SIG-M5 treated with dmso at 0.1 percent for 504 hours (cell line): ENCODE measurements at regions not wholly inside any gene's neighbourhood (a gene's known extent, or its start where the extent isn't known, plus 50 kb on each side); places are given as distances from the start of the nearest gene placed in this dataset.
"Not testable (repeated sequence)": the region's sequence is repeated elsewhere in the genome, so short reads cannot be mapped to it uniquely, and the experiment has no call there.

ENCODE experiments used
- DNase-seq: peaks from one replicate; lab custom pipeline; 2025; ENCODE audit not compliant: unreplicated experiment; lab: John Stamatoyannopoulos, UW

- DNase-seq = no peak
Observed at GRCh38 chrX:43188296-43188695, 410.3 kb upstream of the PPP1R2C start.

GRCh38 chrX:43211570-43211969 is 433.6 kb upstream of the PPP1R2C start:
- no peak for DNase-seq

- no peak for DNase-seq
Observed at GRCh38 chrX:43218198-43218597, 437.9 kb upstream of the MAOA start.

GRCh38 chrX:43224496-43224895 is 431.6 kb upstream of the MAOA start:
- DNase-seq = no peak

- no peak for DNase-seq
Observed at GRCh38 chrX:43225626-43226328, 430.3 kb upstream of the MAOA start.

GRCh38 chrX:43238461-43238945 is 417.6 kb upstream of the MAOA start:
- no peak for DNase-seq

GRCh38 chrX:43239356-43239755 is 416.7 kb upstream of the MAOA start:
- no peak for DNase-seq

- no peak for DNase-seq
Observed at GRCh38 chrX:43255596-43255995, 400.5 kb upstream of the MAOA start.

- DNase-seq = no peak
Observed at GRCh38 chrX:43266487-43266886, 389.6 kb upstream of the MAOA start.

GRCh38 chrX:43267652-43268051 is 388.4 kb upstream of the MAOA start:
- no peak for DNase-seq

GRCh38 chrX:43269201-43269600 is 386.9 kb upstream of the MAOA start:
- no peak for DNase-seq

GRCh38 chrX:43277879-43278278 is 378.2 kb upstream of the MAOA start:
- no peak for DNase-seq

- DNase-seq = no peak
Observed at GRCh38 chrX:43278440-43278839, 377.7 kb upstream of the MAOA start.

GRCh38 chrX:43279341-43279808 is 376.7 kb upstream of the MAOA start:
- no peak for DNase-seq

GRCh38 chrX:43283187-43283586 is 372.9 kb upstream of the MAOA start:
- DNase-seq = no peak

- DNase-seq = not testable (repeated sequence)
Observed at GRCh38 chrX:43311625-43312024, 344.5 kb upstream of the MAOA start.

- no peak for DNase-seq
Observed at GRCh38 chrX:43313035-43313434, 343.1 kb upstream of the MAOA start.

- no peak for DNase-seq
Observed at GRCh38 chrX:43314525-43314924, 341.6 kb upstream of the MAOA start.

GRCh38 chrX:43315622-43316021 is 340.5 kb upstream of the MAOA start:
- no peak for DNase-seq

- no peak for DNase-seq
Observed at GRCh38 chrX:43316146-43316545, 340.0 kb upstream of the MAOA start.

GRCh38 chrX:43317378-43317777 is 338.7 kb upstream of the MAOA start:
- no peak for DNase-seq

- DNase-seq = no peak
Observed at GRCh38 chrX:43328358-43328946, 327.6 kb upstream of the MAOA start.

- DNase-seq = no peak
Observed at GRCh38 chrX:43333543-43333942, 322.6 kb upstream of the MAOA start.
